ENCODE measurements at regions not wholly inside any gene's neighbourhood (a gene's known extent, or its start where the extent isn't known, plus 50 kb on each side); places are given as distances from the start of the nearest gene placed in this dataset.

- H4K20me1 ChIP-seq (ENCODE audit: insufficient read depth, low read length, poor library complexity, severe bottlenecking): no peaks in the 10 kb centered on the region
- H3K4me2 ChIP-seq (ENCODE audit: low read depth, low read length, poor library complexity, severe bottlenecking): no peak overlapping the region
These were observed 251.3 kb downstream of the GAS1 start for GRCh38 chr9:86695910-86696424.

GRCh38 chr9:86690034-86690433, 257.3 kb downstream of the GAS1 start:
- no peaks in the 10 kb centered on the region for H3K79me2 ChIP-seq (ENCODE audit: insufficient read depth, low read length)
- H3K9ac ChIP-seq (ENCODE audit: low read depth, low read length, poor library complexity, severe bottlenecking): no peak overlapping the region
- H3K9me2 ChIP-seq (replicated peaks; ENCODE audit: low read depth, low read length): no peaks in the 10 kb centered on the region
- H3K9me3 ChIP-seq (ENCODE audit: insufficient read depth, low read depth, low read length): no peaks in the 10 kb centered on the region
- no peak for TF ChIP-seq EZH2phosphoT487 (IDR thresholded peaks at IDR 0.05; ENCODE audit: borderline replicate concordance)
- no peak for TF ChIP-seq CTCF (conservative IDR thresholded peaks at IDR 0.05; ENCODE audit: low read length)
- no peak overlapping the region for H2AFZ ChIP-seq (ENCODE audit: low read length)
- H3K4me2 ChIP-seq (ENCODE audit: low read depth, low read length, poor library complexity, severe bottlenecking): no peak overlapping the region
- H3K4me3 ChIP-seq (ENCODE audit: low read length, poor library complexity, severe bottlenecking): no peak overlapping the region
- no peaks in the 10 kb centered on the region for H3F3A ChIP-seq (ENCODE audit: low read depth)
- no peaks in the 10 kb centered on the region for H3K27me3 ChIP-seq (ENCODE audit: insufficient read depth, low read length, poor library complexity, severe bottlenecking)
- no peaks in the 10 kb centered on the region for H4K20me1 ChIP-seq (ENCODE audit: insufficient read depth, low read length, poor library complexity, severe bottlenecking)
- no peaks in the 10 kb centered on the region for H3K36me3 ChIP-seq (ENCODE audit: insufficient read depth, low read length)
- no peaks in the 10 kb centered on the region for H3K4me1 ChIP-seq (ENCODE audit: insufficient read depth, low read length, poor library complexity, severe bottlenecking)

More at GRCh38 chr9:86695910-86696424, 251.3 kb downstream of the GAS1 start:
- no peak overlapping the region for H2AFZ ChIP-seq (ENCODE audit: low read length)
- H3K9ac ChIP-seq (ENCODE audit: low read depth, low read length, poor library complexity, severe bottlenecking): no peak overlapping the region
- no peaks in the 10 kb centered on the region for H3K4me1 ChIP-seq (ENCODE audit: insufficient read depth, low read length, poor library complexity, severe bottlenecking)
- TF ChIP-seq CTCF (conservative IDR thresholded peaks at IDR 0.05; ENCODE audit: low read length) (no peak), EZH2phosphoT487 (IDR thresholded peaks at IDR 0.05; ENCODE audit: borderline replicate concordance) (no peak)
- H3K27me3 ChIP-seq (ENCODE audit: insufficient read depth, low read length, poor library complexity, severe bottlenecking): no peaks in the 10 kb centered on the region
- H3F3A ChIP-seq (ENCODE audit: low read depth): no peaks in the 10 kb centered on the region
- H3K9me3 ChIP-seq (ENCODE audit: insufficient read depth, low read depth, low read length): no peaks in the 10 kb centered on the region
- H3K36me3 ChIP-seq (ENCODE audit: insufficient read depth, low read length): no peaks in the 10 kb centered on the region
- no peaks in the 10 kb centered on the region for H3K9me2 ChIP-seq (replicated peaks; ENCODE audit: low read depth, low read length)
- H3K79me2 ChIP-seq (ENCODE audit: insufficient read depth, low read length): no peaks in the 10 kb centered on the region
- H3K4me3 ChIP-seq (ENCODE audit: low read length, poor library complexity, severe bottlenecking): no peak overlapping the region

GRCh38 chr9:86687788-86688187, 259.5 kb downstream of the GAS1 start:
- H3K4me3 ChIP-seq (ENCODE audit: low read length, poor library complexity, severe bottlenecking): no peak overlapping the region
- no peaks in the 10 kb centered on the region for H3K4me1 ChIP-seq (ENCODE audit: insufficient read depth, low read length, poor library complexity, severe bottlenecking)
- H3K9me2 ChIP-seq (replicated peaks; ENCODE audit: low read depth, low read length): no peaks in the 10 kb centered on the region
- H2AFZ ChIP-seq (ENCODE audit: low read length): no peak overlapping the region
- no peak overlapping the region for H3K9ac ChIP-seq (ENCODE audit: low read depth, low read length, poor library complexity, severe bottlenecking)
- no peaks in the 10 kb centered on the region for H3K9me3 ChIP-seq (ENCODE audit: insufficient read depth, low read depth, low read length)
- H3K27me3 ChIP-seq (ENCODE audit: insufficient read depth, low read length, poor library complexity, severe bottlenecking): no peaks in the 10 kb centered on the region
- H3K4me2 ChIP-seq (ENCODE audit: low read depth, low read length, poor library complexity, severe bottlenecking): no peak overlapping the region
- no peaks in the 10 kb centered on the region for H4K20me1 ChIP-seq (ENCODE audit: insufficient read depth, low read length, poor library complexity, severe bottlenecking)
- H3K79me2 ChIP-seq (ENCODE audit: insufficient read depth, low read length): no peaks in the 10 kb centered on the region
- H3F3A ChIP-seq (ENCODE audit: low read depth): no peaks in the 10 kb centered on the region
- H3K36me3 ChIP-seq (ENCODE audit: insufficient read depth, low read length): no peaks in the 10 kb centered on the region
- TF ChIP-seq CTCF (conservative IDR thresholded peaks at IDR 0.05; ENCODE audit: low read length) (no peak), EZH2phosphoT487 (IDR thresholded peaks at IDR 0.05; ENCODE audit: borderline replicate concordance) (no peak)

All from Loucy (cell line).